Epithelial cell of proximal tubule (primary cell): ENCODE measurements at regions not wholly inside any gene's neighbourhood (a gene's known extent, or its start where the extent isn't known, plus 50 kb on each side); places are given as distances from the start of the nearest gene placed in this dataset.

Source experiments
- DNase-seq: peaks from one replicate; pipeline ENCODE4 v3.0.0-alpha.2; 2011; ENCODE audit warnings: low read depth
- H3K4me3 ChIP-seq: 2 replicates; pipeline ENCODE4 v1.5.1; 2011; ENCODE audit warnings: low read depth, mild to moderate bottlenecking, low read length
- CTCF ChIP-seq: conservative IDR thresholded peaks from 2 replicates; pipeline ENCODE4 v1.5.1; 2012; ENCODE audit warnings: low read depth, mild to moderate bottlenecking, low read length

GRCh38 chr16:59330019-59330670 is 596.0 kb upstream of the GOT2 start:
- no peak overlapping the region for H3K4me3 ChIP-seq
- TF ChIP-seq CTCF, result no peak
- no peak for DNase-seq

GRCh38 chr16:59328961-59329360 is 594.8 kb upstream of the GOT2 start:
- DNase-seq, result no peak
- no peak for TF ChIP-seq CTCF
- H3K4me3 ChIP-seq, result no peak overlapping the region

GRCh38 chr16:59327894-59328293 is 593.8 kb upstream of the GOT2 start:
- H3K4me3 ChIP-seq, result no peak overlapping the region
- no peak for TF ChIP-seq CTCF
- no peak for DNase-seq

- no peak for DNase-seq
- TF ChIP-seq CTCF, result no peak
- H3K4me3 ChIP-seq, result no peak overlapping the region
Measured at GRCh38 chr16:59326955-59327354, 592.8 kb upstream of the GOT2 start.

GRCh38 chr16:59324462-59324861 is 590.3 kb upstream of the GOT2 start:
- no peak for TF ChIP-seq CTCF
- H3K4me3 ChIP-seq, result no peak overlapping the region
- DNase-seq, result no peak

GRCh38 chr16:59320657-59321056 is 586.5 kb upstream of the GOT2 start:
- no peak overlapping the region for H3K4me3 ChIP-seq
- no peak for TF ChIP-seq CTCF
- DNase-seq, result no peak

- no peak for TF ChIP-seq CTCF
- H3K4me3 ChIP-seq, result no peak overlapping the region
- DNase-seq, result no peak
Measured at GRCh38 chr16:59319871-59320270, 585.8 kb upstream of the GOT2 start.
